ENCODE measurements at regions not wholly inside any gene's neighbourhood (a gene's known extent, or its start where the extent isn't known, plus 50 kb on each side); places are given as distances from the start of the nearest gene placed in this dataset.

DNA sequence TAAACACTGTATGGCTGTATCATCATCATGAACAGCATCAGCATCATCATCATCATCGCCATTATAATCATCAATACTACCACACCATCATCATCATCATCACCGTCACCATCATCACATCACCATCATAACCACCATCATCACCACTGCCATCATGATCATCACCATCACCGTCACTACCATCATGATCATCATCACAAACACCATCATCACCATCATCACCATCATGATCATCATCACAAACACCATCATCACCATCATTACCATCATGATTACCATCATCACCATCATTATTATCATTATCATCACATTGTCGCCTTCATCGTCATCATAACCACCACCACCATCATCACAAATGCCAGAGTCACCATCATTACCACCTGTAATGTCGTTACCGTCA lies 1196.9 kb downstream of the NLGN4X start:
- TF ChIP-seq, protein P1, sequence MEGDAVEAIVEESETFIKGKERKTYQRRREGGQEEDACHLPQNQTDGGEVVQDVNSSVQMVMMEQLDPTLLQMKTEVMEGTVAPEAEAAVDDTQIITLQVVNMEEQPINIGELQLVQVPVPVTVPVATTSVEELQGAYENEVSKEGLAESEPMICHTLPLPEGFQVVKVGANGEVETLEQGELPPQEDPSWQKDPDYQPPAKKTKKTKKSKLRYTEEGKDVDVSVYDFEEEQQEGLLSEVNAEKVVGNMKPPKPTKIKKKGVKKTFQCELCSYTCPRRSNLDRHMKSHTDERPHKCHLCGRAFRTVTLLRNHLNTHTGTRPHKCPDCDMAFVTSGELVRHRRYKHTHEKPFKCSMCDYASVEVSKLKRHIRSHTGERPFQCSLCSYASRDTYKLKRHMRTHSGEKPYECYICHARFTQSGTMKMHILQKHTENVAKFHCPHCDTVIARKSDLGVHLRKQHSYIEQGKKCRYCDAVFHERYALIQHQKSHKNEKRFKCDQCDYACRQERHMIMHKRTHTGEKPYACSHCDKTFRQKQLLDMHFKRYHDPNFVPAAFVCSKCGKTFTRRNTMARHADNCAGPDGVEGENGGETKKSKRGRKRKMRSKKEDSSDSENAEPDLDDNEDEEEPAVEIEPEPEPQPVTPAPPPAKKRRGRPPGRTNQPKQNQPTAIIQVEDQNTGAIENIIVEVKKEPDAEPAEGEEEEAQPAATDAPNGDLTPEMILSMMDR (IDR thresholded peaks at IDR 0.05) = no peak
- TF ChIP-seq SIN3A (IDR thresholded peaks at IDR 0.05; ENCODE audit: borderline replicate concordance, low read depth, low read length) (no peak), NFIC (IDR thresholded peaks at IDR 0.05; ENCODE audit: borderline replicate concordance) (no peak), ELF1 (IDR thresholded peaks at IDR 0.05) (no peak), RFX5 (IDR thresholded peaks at IDR 0.05; ENCODE audit: low read length) (no peak)

Measured in SK-N-SH (cell line).